GM12878 (cell line): ENCODE measurements at regions not wholly inside any gene's neighbourhood (a gene's known extent, or its start where the extent isn't known, plus 50 kb on each side); places are given as distances from the start of the nearest gene placed in this dataset.

Source experiments
- ATAC-seq: fragments of 200-7000 bp; cut with Tn5 transposase; 3 replicates; pipeline ENCODE4 v1.9.1; 2020; ENCODE audit warnings: mild to moderate bottlenecking, moderate library complexity
- BruUV-seq: library from RNA; stranded (reverse); fragments of 400-500 nt; replicated peaks from 2 replicates; lab custom pipeline; 2021; lab: Mats Ljungman, UMichigan
- CTCF ChIA-PET: fragments of 300-600 bp; sonication (Branson Sonifier 250); formaldehyde crosslinking; extraction: SDS; loops from one replicate; lab custom pipeline; 2021; ENCODE audit warnings: inconsistent platforms; lab: Yijun Ruan, JAX
- POLR2A ChIA-PET: fragments of 350-600 bp; formaldehyde crosslinking; extraction: SDS; loops from one replicate; lab custom pipeline; 2021; ENCODE audit warnings: inconsistent platforms; lab: Charles Lee
- RAD21 ChIA-PET: fragments of 300-600 bp; sonication (Branson Sonifier 250); formaldehyde crosslinking; loops from one replicate; lab custom pipeline; 2023; ENCODE audit warnings: antibody characterized with exemption; ENCODE audit not compliant: unreplicated experiment; lab: Charles Lee
- SMC1A ChIA-PET: fragments of 300-600 bp; sonication (Branson Sonifier 250); formaldehyde crosslinking; loops from one replicate; lab custom pipeline; 2023; ENCODE audit not compliant: unreplicated experiment, uncharacterized antibody; lab: Charles Lee
- DNase-seq: peaks from one replicate; pipeline ENCODE4 v3.0.0-alpha.2; 2011; ENCODE audit warnings: low read depth, low spot score
- FAIRE-seq: peaks from 3 replicates; lab custom pipeline; 2011; peaks lifted over from hg19 to GRCh38; lab: Jason Lieb, UNC
- H2AFZ ChIP-seq: 2 replicates; pipeline ENCODE4 v1.6.0; 2011; ENCODE audit warnings: low read depth, low read length, control low read depth; ENCODE audit not compliant: control insufficient read depth
- H3K27ac ChIP-seq: 2 replicates; pipeline ENCODE4 v1.5.1; 2011; ENCODE audit warnings: control low read depth; ENCODE audit not compliant: control insufficient read depth, insufficient read depth
- H3K27me3 ChIP-seq, 2 experiments: replicated peaks in 1 of 2; 2 replicates each; pipeline versions ENCODE4 v1.6.0 to v1.6.1; 2011; ENCODE audit warnings: low read length in 1 of 2; ENCODE audit not compliant: control insufficient read depth in 2 of 2, insufficient read depth in 2 of 2
- H3K36me3 ChIP-seq, 2 experiments: 2 replicates each; pipeline ENCODE4 v1.5.1; 2011; ENCODE audit warnings: low read length in 1 of 2; ENCODE audit not compliant: control insufficient read depth in 2 of 2, insufficient read depth in 2 of 2
- H3K4me1 ChIP-seq: 2 replicates; pipeline ENCODE4 v1.6.1; 2011; ENCODE audit warnings: mild to moderate bottlenecking, low read length, moderate library complexity, mixed read lengths; ENCODE audit not compliant: control insufficient read depth, insufficient read depth
- H3K4me2 ChIP-seq: 2 replicates; pipeline ENCODE4 v1.6.0; 2011; ENCODE audit warnings: control low read depth; ENCODE audit not compliant: control insufficient read depth, insufficient read depth
- H3K4me3 ChIP-seq: fragments of 200-600 bp; sonication (generic); 2 replicates; pipeline ENCODE4 v1.5.1; 2016
- H3K79me2 ChIP-seq: 2 replicates; pipeline ENCODE4 v1.6.0; 2011; ENCODE audit warnings: low read length; ENCODE audit not compliant: control insufficient read depth, insufficient read depth
- H3K9ac ChIP-seq: 2 replicates; pipeline ENCODE4 v1.8.0; 2011; ENCODE audit warnings: low read length, control low read depth, mixed read lengths; ENCODE audit not compliant: control insufficient read depth, insufficient read depth
- H3K9me3 ChIP-seq: replicated peaks from 3 replicates; pipeline ENCODE4 v1.5.1; 2011; ENCODE audit warnings: mild to moderate bottlenecking, low read length; ENCODE audit not compliant: control insufficient read depth, insufficient read depth
- H4K20me1 ChIP-seq: 2 replicates; pipeline ENCODE4 v1.6.0; 2011; ENCODE audit not compliant: control insufficient read depth, insufficient read depth
- CBX3 ChIP-seq: fragments of 200-600 bp; sonication (generic); IDR thresholded peaks from 2 replicates; pipeline ENCODE4 v1.6.1; 2016; ENCODE audit warnings: low read depth, borderline replicate concordance
- CREM ChIP-seq: IDR thresholded peaks from 2 replicates; pipeline ENCODE4 v1.6.1; 2014; ENCODE audit warnings: antibody characterized with exemption, low read depth
- ETV6 ChIP-seq, 2 experiments: fragments of 450-650 bp in 1 of 2; IDR thresholded peaks in 1 of 2; conservative IDR thresholded peaks in 1 of 2; 2 replicates each; pipeline ENCODE4 v1.6.1; 2014; ENCODE audit warnings: antibody characterized with exemption in 1 of 2, borderline replicate concordance in 1 of 2, low read depth in 1 of 2, mild to moderate bottlenecking in 1 of 2, moderate library complexity in 1 of 2
- GATAD2B ChIP-seq: fragments of 450-650 bp; conservative IDR thresholded peaks from 2 replicates; pipeline ENCODE4 v1.6.1; 2017; ENCODE audit warnings: low read depth, mild to moderate bottlenecking, moderate library complexity
- MYC ChIP-seq: IDR thresholded peaks from 2 replicates; pipeline ENCODE4 v1.6.1; 2011; ENCODE audit warnings: mild to moderate bottlenecking, low read length, moderate library complexity, inconsistent platforms; ENCODE audit not compliant: insufficient read depth, insufficient replicate concordance, insufficient read length, severe bottlenecking
- NR2C1 ChIP-seq: fragments of 450-650 bp; IDR thresholded peaks from 2 replicates; pipeline ENCODE4 v1.6.1; 2017; ENCODE audit warnings: antibody characterized with exemption, mild to moderate bottlenecking, moderate library complexity
- STAT1 ChIP-seq: fragments of 450-650 bp; conservative IDR thresholded peaks from 2 replicates; pipeline ENCODE4 v1.6.1; 2014; ENCODE audit warnings: antibody characterized with exemption, mild to moderate bottlenecking
- TAF1 ChIP-seq: IDR thresholded peaks from 2 replicates; pipeline ENCODE4 v1.6.1; 2011; ENCODE audit warnings: mild to moderate bottlenecking, low read depth, low read length, borderline replicate concordance
- WGBS: methylation state at CpG from one replicate; pipeline ENCODE4 v1.1.6; 2016; ENCODE audit warnings: low lambda C conversion rate; ENCODE audit not compliant: insufficient replicate concordance, insufficient coverage; ENCODE audit errors: missing lambda C conversion rate; 5-methylcytosine and 5-hydroxymethylcytosine counted together
- in situ Hi-C: fragments of 300-500 bp; cut with MboI; formaldehyde crosslinking; loops from 9 replicates; pipeline ENCODE4 v1.14.3; 2018; ENCODE audit warnings: mixed read lengths
- intact Hi-C: fragments of 100-400 bp; cut with micrococcal nuclease; formaldehyde crosslinking; loops from one replicate; pipeline ENCODE4 v1.14.2; 2022; ENCODE audit not compliant: unreplicated experiment
- TF ChIP-seq, protein P1 (sequence below): fragments of 450-650 bp; formaldehyde crosslinking; IDR thresholded peaks from 2 replicates; pipeline ENCODE4 v1.4.0; 2020; ENCODE audit warnings: mild to moderate bottlenecking, moderate library complexity

DNA sequence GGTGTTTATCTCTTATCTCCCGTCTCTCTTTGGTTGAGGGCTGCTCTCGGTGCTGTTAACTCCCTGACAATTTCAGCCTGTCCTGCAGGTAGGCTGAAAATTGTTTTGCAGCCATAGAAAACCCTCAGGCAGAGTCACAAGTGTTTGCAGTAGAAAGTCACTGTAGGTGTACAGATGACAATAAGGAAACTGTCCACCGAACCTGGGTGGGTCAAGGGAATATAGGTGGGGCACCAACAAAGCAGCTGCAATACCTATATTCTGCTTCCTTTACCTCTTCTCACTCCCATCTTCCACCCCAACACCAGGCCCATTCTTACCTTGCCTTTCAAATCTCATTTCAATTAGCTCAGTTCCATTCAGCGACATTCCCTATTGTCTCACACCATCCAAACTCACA, 381.8 kb downstream of the PPP1R2C start:
- H3K4me2 ChIP-seq, result no peak overlapping the region
- TF ChIP-seq ETV6 (conservative IDR thresholded peaks at IDR 0.05 in 1 of 2, IDR thresholded peaks at IDR 0.05 in 1 of 2; ENCODE audit: borderline replicate concordance in 1 of 2, low read depth in 1 of 2), result no peak
- TF ChIP-seq, protein P1, sequence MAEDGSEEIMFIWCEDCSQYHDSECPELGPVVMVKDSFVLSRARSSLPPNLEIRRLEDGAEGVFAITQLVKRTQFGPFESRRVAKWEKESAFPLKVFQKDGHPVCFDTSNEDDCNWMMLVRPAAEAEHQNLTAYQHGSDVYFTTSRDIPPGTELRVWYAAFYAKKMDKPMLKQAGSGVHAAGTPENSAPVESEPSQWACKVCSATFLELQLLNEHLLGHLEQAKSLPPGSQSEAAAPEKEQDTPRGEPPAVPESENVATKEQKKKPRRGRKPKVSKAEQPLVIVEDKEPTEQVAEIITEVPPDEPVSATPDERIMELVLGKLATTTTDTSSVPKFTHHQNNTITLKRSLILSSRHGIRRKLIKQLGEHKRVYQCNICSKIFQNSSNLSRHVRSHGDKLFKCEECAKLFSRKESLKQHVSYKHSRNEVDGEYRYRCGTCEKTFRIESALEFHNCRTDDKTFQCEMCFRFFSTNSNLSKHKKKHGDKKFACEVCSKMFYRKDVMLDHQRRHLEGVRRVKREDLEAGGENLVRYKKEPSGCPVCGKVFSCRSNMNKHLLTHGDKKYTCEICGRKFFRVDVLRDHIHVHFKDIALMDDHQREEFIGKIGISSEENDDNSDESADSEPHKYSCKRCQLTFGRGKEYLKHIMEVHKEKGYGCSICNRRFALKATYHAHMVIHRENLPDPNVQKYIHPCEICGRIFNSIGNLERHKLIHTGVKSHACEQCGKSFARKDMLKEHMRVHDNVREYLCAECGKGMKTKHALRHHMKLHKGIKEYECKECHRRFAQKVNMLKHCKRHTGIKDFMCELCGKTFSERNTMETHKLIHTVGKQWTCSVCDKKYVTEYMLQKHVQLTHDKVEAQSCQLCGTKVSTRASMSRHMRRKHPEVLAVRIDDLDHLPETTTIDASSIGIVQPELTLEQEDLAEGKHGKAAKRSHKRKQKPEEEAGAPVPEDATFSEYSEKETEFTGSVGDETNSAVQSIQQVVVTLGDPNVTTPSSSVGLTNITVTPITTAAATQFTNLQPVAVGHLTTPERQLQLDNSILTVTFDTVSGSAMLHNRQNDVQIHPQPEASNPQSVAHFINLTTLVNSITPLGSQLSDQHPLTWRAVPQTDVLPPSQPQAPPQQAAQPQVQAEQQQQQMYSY (CRISPR knock-in tag), result no peak
- TF ChIP-seq TAF1, result no peak
- no peak for TF ChIP-seq GATAD2B
- no peak for TF ChIP-seq MYC
- no peak for TF ChIP-seq STAT1
- no peak for TF ChIP-seq CREM
- no peak for TF ChIP-seq CBX3
- TF ChIP-seq NR2C1, result no peak
- TF ChIP-seq, all 136 proteins: peak for 0
- H3K27ac ChIP-seq, result no peak overlapping the region
- no peaks in the 10 kb centered on the region for H3K9me3 ChIP-seq
- no peaks in the 10 kb centered on the region; a peak in 2 of 4 replicates for H3K27me3 ChIP-seq
- ChIA-PET SMC1A (no interaction called here), RAD21 (no interaction called here), CTCF (no interaction called here), POLR2A (no interaction called here)
- ATAC-seq (no peak), DNase-seq (no peak), FAIRE-seq (no peak)
- H3K9ac ChIP-seq, result no peak overlapping the region
- H3K4me1 ChIP-seq, result no peaks in the 10 kb centered on the region
- no peak overlapping the region for H2AFZ ChIP-seq
- no TSS peak for BruUV-seq
- intact Hi-C loops, result no loop called here
- no peaks in the 10 kb centered on the region for H3K79me2 ChIP-seq
- no peaks in the 10 kb centered on the region for H3K36me3 ChIP-seq
- WGBS, result 22% methylated on average over 4 of the region's 4 CpGs
- H4K20me1 ChIP-seq, result no peaks in the 10 kb centered on the region
- in situ Hi-C loops, result no loop called here
- no peak overlapping the region for H3K4me3 ChIP-seq
